Parathyroid adenoma (tissue), 2 donors: ENCODE measurements at regions not wholly inside any gene's neighbourhood (a gene's known extent, or its start where the extent isn't known, plus 50 kb on each side); places are given as distances from the start of the nearest gene placed in this dataset.
A peak's percentile ranks its signal among the peaks of the same experiment; 100 is the strongest.

Source experiments
- H2AFZ ChIP-seq: fragments of 300-600 bp; sonication (generic); one replicate; pipeline ENCODE4 v1.7.0; 2017; ENCODE audit warnings: antibody characterized with exemption, mild to moderate bottlenecking
- H3K27ac ChIP-seq: fragments of 300-600 bp; sonication (generic); one replicate; pipeline ENCODE4 v1.7.0; 2017
- H3K27me3 ChIP-seq: fragments of 300-600 bp; sonication (generic); one replicate; pipeline ENCODE4 v1.7.0; 2017; ENCODE audit warnings: low read length; ENCODE audit not compliant: control insufficient read depth, insufficient read depth
- H3K36me3 ChIP-seq: fragments of 300-600 bp; sonication (generic); one replicate; pipeline ENCODE4 v1.7.0; 2017; ENCODE audit warnings: low read length; ENCODE audit not compliant: control insufficient read depth, insufficient read depth
- H3K4me1 ChIP-seq: fragments of 300-600 bp; sonication (generic); one replicate; pipeline ENCODE4 v1.7.0; 2017; ENCODE audit warnings: control low read depth
- H3K4me2 ChIP-seq: fragments of 300-600 bp; sonication (generic); one replicate; pipeline ENCODE4 v1.7.0; 2017; ENCODE audit warnings: low read length
- H3K4me3 ChIP-seq: fragments of 300-600 bp; sonication (generic); one replicate; pipeline ENCODE4 v1.7.0; 2017; ENCODE audit warnings: low read depth, low read length
- H3K79me2 ChIP-seq: fragments of 300-600 bp; sonication (generic); one replicate; pipeline ENCODE4 v1.7.0; 2017; ENCODE audit warnings: control low read depth
- H3K9ac ChIP-seq: fragments of 300-600 bp; sonication (generic); one replicate; pipeline ENCODE4 v1.7.0; 2017; ENCODE audit warnings: mild to moderate bottlenecking
- H3K9me3 ChIP-seq: fragments of 300-600 bp; sonication (generic); one replicate; pipeline ENCODE4 v1.7.0; 2017; ENCODE audit warnings: low read length; ENCODE audit not compliant: control insufficient read depth
- TF ChIP-seq, protein P1 (sequence below): fragments of 300-600 bp; sonication (generic); IDR thresholded peaks from one replicate; pipeline ENCODE4 v1.7.0; 2017; ENCODE audit warnings: antibody characterized with exemption, mild to moderate bottlenecking
- donor health status: primary hyperparathyroidism.

DNA sequence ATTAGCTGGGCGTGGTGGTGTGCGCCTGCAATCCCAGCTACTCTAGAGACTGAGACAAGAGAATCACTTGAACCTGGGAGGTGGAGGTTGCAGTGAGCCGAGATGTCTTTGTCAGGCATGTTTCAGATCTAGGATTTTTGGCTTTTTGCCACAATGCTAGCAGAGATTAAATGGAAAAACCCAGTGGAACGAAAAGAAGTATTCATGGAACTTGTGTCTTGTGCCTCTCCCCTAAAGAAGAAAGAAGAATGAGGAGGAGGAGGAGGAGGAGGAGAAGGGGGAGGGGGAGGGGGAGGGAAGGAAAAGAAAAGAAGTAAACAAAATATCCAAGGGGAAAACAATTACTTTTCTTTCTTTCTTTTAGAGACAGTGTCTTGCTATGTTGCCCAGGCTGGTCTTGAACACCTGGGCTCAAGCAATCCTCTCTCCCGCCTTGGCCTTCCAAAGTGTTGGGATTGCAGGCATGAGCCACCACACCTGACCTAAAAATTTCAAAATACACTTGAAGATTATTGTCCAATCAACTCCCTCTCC, 106.0 kb downstream of the ARRDC3 start:
- H3K9ac ChIP-seq = no peak overlapping the region
- H3K4me3 ChIP-seq = no peak overlapping the region
- no peak overlapping the region for H3K27ac ChIP-seq
- H3K4me2 ChIP-seq = no peak overlapping the region
- H3K36me3 ChIP-seq = no peaks in the 10 kb centered on the region
- no peaks in the 10 kb centered on the region for H3K9me3 ChIP-seq
- H2AFZ ChIP-seq = no peak overlapping the region
- no peaks in the 10 kb centered on the region for H3K79me2 ChIP-seq
- peaks cover 7% of the 10 kb centered on the region for H3K4me1 ChIP-seq
- TF ChIP-seq, protein P1, sequence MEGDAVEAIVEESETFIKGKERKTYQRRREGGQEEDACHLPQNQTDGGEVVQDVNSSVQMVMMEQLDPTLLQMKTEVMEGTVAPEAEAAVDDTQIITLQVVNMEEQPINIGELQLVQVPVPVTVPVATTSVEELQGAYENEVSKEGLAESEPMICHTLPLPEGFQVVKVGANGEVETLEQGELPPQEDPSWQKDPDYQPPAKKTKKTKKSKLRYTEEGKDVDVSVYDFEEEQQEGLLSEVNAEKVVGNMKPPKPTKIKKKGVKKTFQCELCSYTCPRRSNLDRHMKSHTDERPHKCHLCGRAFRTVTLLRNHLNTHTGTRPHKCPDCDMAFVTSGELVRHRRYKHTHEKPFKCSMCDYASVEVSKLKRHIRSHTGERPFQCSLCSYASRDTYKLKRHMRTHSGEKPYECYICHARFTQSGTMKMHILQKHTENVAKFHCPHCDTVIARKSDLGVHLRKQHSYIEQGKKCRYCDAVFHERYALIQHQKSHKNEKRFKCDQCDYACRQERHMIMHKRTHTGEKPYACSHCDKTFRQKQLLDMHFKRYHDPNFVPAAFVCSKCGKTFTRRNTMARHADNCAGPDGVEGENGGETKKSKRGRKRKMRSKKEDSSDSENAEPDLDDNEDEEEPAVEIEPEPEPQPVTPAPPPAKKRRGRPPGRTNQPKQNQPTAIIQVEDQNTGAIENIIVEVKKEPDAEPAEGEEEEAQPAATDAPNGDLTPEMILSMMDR = no peak
- no peaks in the 10 kb centered on the region for H3K27me3 ChIP-seq

DNA sequence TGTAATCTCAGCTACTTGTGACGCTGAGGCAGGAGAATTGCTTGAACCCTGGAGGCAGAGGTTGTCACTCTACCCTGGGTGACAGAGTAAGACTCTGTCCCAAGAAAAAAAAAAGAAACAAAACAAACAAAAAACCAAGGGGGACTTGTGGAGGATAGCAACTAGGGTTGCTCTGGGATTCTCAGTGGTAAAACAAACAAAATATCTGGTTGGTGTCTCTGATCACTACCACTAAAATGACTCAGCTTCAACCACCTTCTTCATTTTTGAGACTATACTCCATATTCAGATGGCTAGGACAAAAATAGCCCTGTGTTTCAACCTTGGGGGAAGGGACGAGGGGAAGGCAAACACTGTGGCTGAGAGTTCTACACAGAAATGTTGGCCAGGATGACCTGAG, 110.3 kb downstream of the ARRDC3 start:
- TF ChIP-seq, protein P1 = no peak
- Histone ChIP-seq H3K79me2 (no peaks in the 10 kb centered on the region), H3K4me3 (no peak overlapping the region), H3K4me2 (no peak overlapping the region), H3K9me3 (no peaks in the 10 kb centered on the region), H3K27me3 (no peaks in the 10 kb centered on the region), H2AFZ (peak overlapping the region; percentile 27), H3K36me3 (no peaks in the 10 kb centered on the region), H3K4me1 (no peaks in the 10 kb centered on the region), H3K27ac (no peak overlapping the region), H3K9ac (no peak overlapping the region)

DNA sequence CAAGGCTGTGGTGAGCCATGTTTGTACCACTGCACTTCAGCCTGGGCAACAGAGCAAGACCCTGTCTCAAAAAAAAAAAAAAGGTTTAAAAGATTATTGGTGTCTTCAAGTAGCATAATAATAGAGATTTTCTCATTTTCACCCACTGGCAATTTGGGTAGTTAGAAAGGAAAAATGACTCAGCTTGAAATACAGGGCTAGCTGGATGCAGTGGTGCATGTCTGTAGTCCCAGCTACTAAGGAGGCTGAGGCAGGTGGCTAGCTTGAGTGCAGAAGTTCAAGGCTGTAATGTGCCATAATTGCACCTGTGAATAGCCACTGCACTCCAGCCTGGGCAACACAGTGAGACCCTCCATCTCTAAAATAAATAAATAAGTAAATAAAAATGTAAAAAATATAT, 111.1 kb downstream of the ARRDC3 start:
- H2AFZ ChIP-seq = no peak overlapping the region
- no peak overlapping the region for H3K9ac ChIP-seq
- no peaks in the 10 kb centered on the region for H3K27me3 ChIP-seq
- no peaks in the 10 kb centered on the region for H3K9me3 ChIP-seq
- H3K79me2 ChIP-seq = no peaks in the 10 kb centered on the region
- no peak overlapping the region for H3K4me3 ChIP-seq
- no peaks in the 10 kb centered on the region for H3K36me3 ChIP-seq
- no peak overlapping the region for H3K4me2 ChIP-seq
- no peak overlapping the region for H3K27ac ChIP-seq
- no peaks in the 10 kb centered on the region for H3K4me1 ChIP-seq
- TF ChIP-seq, protein P1 = no peak

DNA sequence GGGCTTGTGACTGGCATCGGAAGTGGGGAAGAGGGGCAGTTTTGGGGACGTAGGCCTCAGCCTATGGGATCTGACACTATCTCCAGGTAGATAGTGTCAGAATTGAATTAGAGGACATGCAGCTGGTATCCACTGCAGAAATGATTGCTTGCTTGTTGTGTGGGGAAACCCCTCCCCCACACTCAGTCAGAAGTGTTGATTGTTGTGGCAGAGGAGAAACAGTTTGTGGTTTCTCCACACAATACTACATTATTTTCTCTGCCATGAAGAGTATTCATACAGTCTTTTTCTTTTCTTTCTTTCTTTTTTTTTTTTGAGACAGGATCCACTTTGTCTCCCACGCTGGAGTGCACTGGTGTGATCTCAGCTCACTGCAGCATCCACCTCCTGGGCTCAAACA, 113.9 kb downstream of the ARRDC3 start:
- Histone ChIP-seq H3K4me1 (peaks cover 5% of the 10 kb centered on the region), H3K4me3 (no peak overlapping the region), H2AFZ (no peak overlapping the region), H3K27me3 (no peaks in the 10 kb centered on the region), H3K9me3 (no peaks in the 10 kb centered on the region), H3K79me2 (no peaks in the 10 kb centered on the region), H3K36me3 (no peaks in the 10 kb centered on the region), H3K27ac (no peak overlapping the region), H3K9ac (no peak overlapping the region), H3K4me2 (no peak overlapping the region)
- TF ChIP-seq, protein P1 = no peak

DNA sequence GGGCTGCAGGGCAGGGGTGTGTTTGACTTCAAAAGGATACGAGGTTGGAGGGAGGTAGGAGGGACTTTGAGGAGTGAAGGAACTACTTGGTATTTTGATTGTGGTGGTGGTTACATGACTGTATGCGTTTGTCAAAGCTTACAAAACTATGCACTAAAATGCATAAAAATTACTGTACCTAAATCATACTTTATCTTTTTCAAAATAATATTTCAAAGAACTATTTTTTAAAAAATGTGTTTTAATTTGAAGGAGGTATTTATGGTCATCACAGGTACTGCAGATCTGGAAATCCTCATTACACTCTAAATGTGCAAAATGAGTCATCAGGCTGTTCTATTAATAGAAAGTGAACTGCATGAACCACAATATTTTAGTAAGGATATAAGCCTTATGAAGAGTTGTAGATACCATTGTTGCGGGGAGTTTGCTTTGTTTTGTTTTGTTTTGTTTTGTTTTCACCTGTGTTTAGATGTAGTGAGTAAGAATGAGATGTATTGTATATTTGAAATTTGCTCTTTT, 116.9 kb downstream of the ARRDC3 start:
- no peaks in the 10 kb centered on the region for H3K79me2 ChIP-seq
- H3K9me3 ChIP-seq = no peaks in the 10 kb centered on the region
- H3K4me2 ChIP-seq = peak overlapping the region; percentile 3
- H3K27me3 ChIP-seq = no peaks in the 10 kb centered on the region
- H3K27ac ChIP-seq = no peak overlapping the region
- H3K4me1 ChIP-seq = peaks cover 9% of the 10 kb centered on the region
- H3K9ac ChIP-seq = no peak overlapping the region
- no peak overlapping the region for H3K4me3 ChIP-seq
- TF ChIP-seq, protein P1 = no peak
- peak overlapping the region; percentile 26 for H2AFZ ChIP-seq
- no peaks in the 10 kb centered on the region for H3K36me3 ChIP-seq
